DOHH2 (cell line): ENCODE measurements at regions not wholly inside any gene's neighbourhood (a gene's known extent, or its start where the extent isn't known, plus 50 kb on each side); places are given as distances from the start of the nearest gene placed in this dataset.

Source experiments
- H3F3A ChIP-seq: fragments of 200-600 bp; sonication (generic), shearing (Covaris generic); 2 replicates; pipeline ENCODE4 v1.6.0; 2016; ENCODE audit warnings: antibody characterized with exemption, mild to moderate bottlenecking; ENCODE audit not compliant: control insufficient read depth, insufficient read depth
- H3K27ac ChIP-seq: fragments of 200-600 bp; sonication (generic); 2 replicates; pipeline ENCODE4 v1.5.1; 2014; ENCODE audit warnings: low read depth, mild to moderate bottlenecking, low read length, moderate library complexity
- H3K27me3 ChIP-seq: fragments of 200-600 bp; sonication (generic); 2 replicates; pipeline ENCODE4 v1.6.1; 2014; ENCODE audit warnings: mild to moderate bottlenecking, low read length, mixed read lengths; ENCODE audit not compliant: control insufficient read depth
- H3K36me3 ChIP-seq: fragments of 200-600 bp; sonication (generic); 2 replicates; pipeline ENCODE4 v1.6.1; 2014; ENCODE audit warnings: mild to moderate bottlenecking, low read length, moderate library complexity, mixed read lengths; ENCODE audit not compliant: control insufficient read depth
- H3K4me1 ChIP-seq: fragments of 200-600 bp; sonication (generic); 2 replicates; pipeline ENCODE4 v1.6.1; 2014; ENCODE audit warnings: mild to moderate bottlenecking, low read length, mixed read lengths; ENCODE audit not compliant: control insufficient read depth
- H3K4me2 ChIP-seq: fragments of 200-600 bp; sonication (generic); 2 replicates; pipeline ENCODE4 v1.6.0; 2014; ENCODE audit warnings: mild to moderate bottlenecking, low read length, moderate library complexity
- H3K4me3 ChIP-seq: fragments of 200-600 bp; sonication (generic); 2 replicates; pipeline ENCODE4 v1.5.1; 2014; ENCODE audit warnings: mild to moderate bottlenecking, low read length, mixed read lengths
- H3K79me2 ChIP-seq: fragments of 200-600 bp; sonication (generic); 2 replicates; pipeline ENCODE4 v1.6.1; 2014; ENCODE audit warnings: mild to moderate bottlenecking, low read length, mixed read lengths; ENCODE audit not compliant: control insufficient read depth
- H3K9me2 ChIP-seq: fragments of 200-600 bp; sonication (generic); replicated peaks from 2 replicates; pipeline ENCODE4 v1.6.1; 2014; ENCODE audit warnings: mild to moderate bottlenecking, low read length, mixed read lengths; ENCODE audit not compliant: control insufficient read depth
- H3K9me3 ChIP-seq: fragments of 200-600 bp; sonication (generic); 2 replicates; pipeline ENCODE4 v1.6.1; 2014; ENCODE audit warnings: antibody characterized with exemption, low read length, mixed read lengths; ENCODE audit not compliant: control insufficient read depth, insufficient read depth
- H4K20me1 ChIP-seq: fragments of 200-600 bp; sonication (generic); 2 replicates; pipeline ENCODE4 v1.6.0; 2014; ENCODE audit warnings: low read depth, mild to moderate bottlenecking, antibody characterized with exemption, low read length, moderate library complexity; ENCODE audit not compliant: control insufficient read depth, insufficient read depth
- CTCF ChIP-seq: fragments of 200-600 bp; sonication (generic); IDR thresholded peaks from one replicate; pipeline ENCODE4 v1.5.1; 2014; ENCODE audit warnings: antibody characterized with exemption, mild to moderate bottlenecking, low read depth, low read length; ENCODE audit not compliant: poor library complexity, severe bottlenecking
- EZH2phosphoT487 ChIP-seq: fragments of 200-600 bp; sonication (generic); IDR thresholded peaks from 2 replicates; pipeline ENCODE4 v1.6.1; 2017; ENCODE audit warnings: borderline replicate concordance, mild to moderate bottlenecking, antibody characterized with exemption, low read length, moderate library complexity, mixed read lengths

- Histone ChIP-seq H3K4me2 (no peak overlapping the region), H3K79me2 (no peaks in the 10 kb centered on the region), H3K4me1 (no peaks in the 10 kb centered on the region)
Observed at GRCh38 chr6:113092795-113093194, 745.7 kb downstream of the RFPL4B start.

GRCh38 chr6:113094779-113095178 is 747.6 kb downstream of the RFPL4B start:
- no peak overlapping the region for H3K4me3 ChIP-seq
- H3K36me3 ChIP-seq, result no peaks in the 10 kb centered on the region
- no peaks in the 10 kb centered on the region for H3K79me2 ChIP-seq
- no peaks in the 10 kb centered on the region for H3K27me3 ChIP-seq
- H3K4me1 ChIP-seq, result no peaks in the 10 kb centered on the region
- H3K9me2 ChIP-seq, result no peaks in the 10 kb centered on the region
- no peaks in the 10 kb centered on the region for H4K20me1 ChIP-seq
- TF ChIP-seq CTCF, result no peak
- no peak for TF ChIP-seq EZH2phosphoT487
- H3K9me3 ChIP-seq, result no peaks in the 10 kb centered on the region
- no peaks in the 10 kb centered on the region for H3F3A ChIP-seq
- no peak overlapping the region for H3K27ac ChIP-seq
- no peak overlapping the region for H3K4me2 ChIP-seq

More at GRCh38 chr6:113092795-113093194, 745.7 kb downstream of the RFPL4B start:
- H4K20me1 ChIP-seq, result no peaks in the 10 kb centered on the region
- no peaks in the 10 kb centered on the region for H3K36me3 ChIP-seq
- H3K9me3 ChIP-seq, result no peaks in the 10 kb centered on the region
- no peak overlapping the region for H3K4me3 ChIP-seq
- no peak overlapping the region for H3K27ac ChIP-seq
- no peaks in the 10 kb centered on the region for H3K9me2 ChIP-seq
- H3F3A ChIP-seq, result no peaks in the 10 kb centered on the region
- TF ChIP-seq EZH2phosphoT487, result no peak
- H3K27me3 ChIP-seq, result no peaks in the 10 kb centered on the region

- no peaks in the 10 kb centered on the region for H3K79me2 ChIP-seq
Observed at GRCh38 chr6:113095841-113096240, 748.7 kb downstream of the RFPL4B start.

GRCh38 chr6:113102761-113103160 is 754.4 kb upstream of the MARCKS start:
- Histone ChIP-seq H3K27ac (no peak overlapping the region), H3K4me1 (no peaks in the 10 kb centered on the region), H3K9me2 (no peaks in the 10 kb centered on the region), H3F3A (no peaks in the 10 kb centered on the region), H3K27me3 (no peaks in the 10 kb centered on the region), H3K4me2 (no peak overlapping the region), H3K4me3 (no peak overlapping the region), H3K79me2 (no peaks in the 10 kb centered on the region), H3K9me3 (no peaks in the 10 kb centered on the region), H3K36me3 (no peaks in the 10 kb centered on the region), H4K20me1 (no peaks in the 10 kb centered on the region)
- TF ChIP-seq EZH2phosphoT487 (no peak), CTCF (no peak)

More at GRCh38 chr6:113095841-113096240, 748.7 kb downstream of the RFPL4B start:
- Histone ChIP-seq H3K27me3 (no peaks in the 10 kb centered on the region), H3K36me3 (no peaks in the 10 kb centered on the region), H3K4me3 (no peak overlapping the region), H3K4me2 (no peak overlapping the region), H3K9me3 (no peaks in the 10 kb centered on the region), H3K9me2 (no peaks in the 10 kb centered on the region), H3F3A (no peaks in the 10 kb centered on the region), H3K27ac (no peak overlapping the region), H4K20me1 (no peaks in the 10 kb centered on the region), H3K4me1 (no peaks in the 10 kb centered on the region)
- TF ChIP-seq CTCF (no peak), EZH2phosphoT487 (no peak)
